ENCODE measurements at regions not wholly inside any gene's neighbourhood (a gene's known extent, or its start where the extent isn't known, plus 50 kb on each side); places are given as distances from the start of the nearest gene placed in this dataset.

DNA sequence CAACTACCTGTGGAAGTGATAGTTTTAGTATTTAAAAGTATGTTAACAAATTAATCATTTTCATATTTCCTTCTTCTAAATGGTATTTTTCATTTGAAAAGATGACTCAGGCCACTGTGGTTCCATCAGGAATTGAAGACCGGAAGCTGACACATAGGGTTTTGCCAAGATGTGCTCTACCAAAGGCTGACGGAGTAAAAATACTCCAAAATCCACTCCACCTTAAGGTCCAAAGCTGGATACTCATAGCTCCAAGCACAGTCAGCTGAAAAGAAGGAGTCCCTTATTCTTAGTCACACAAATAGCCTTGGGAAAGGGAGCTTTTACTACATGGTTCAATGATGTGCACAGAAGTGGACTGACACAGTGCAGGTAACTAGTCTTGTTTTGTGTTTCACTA is 472.0 kb downstream of the ARAP2 start:
- ChIA-PET POLR2A (no interaction called here), CTCF (no interaction called here)
- TF ChIP-seq, protein P1, sequence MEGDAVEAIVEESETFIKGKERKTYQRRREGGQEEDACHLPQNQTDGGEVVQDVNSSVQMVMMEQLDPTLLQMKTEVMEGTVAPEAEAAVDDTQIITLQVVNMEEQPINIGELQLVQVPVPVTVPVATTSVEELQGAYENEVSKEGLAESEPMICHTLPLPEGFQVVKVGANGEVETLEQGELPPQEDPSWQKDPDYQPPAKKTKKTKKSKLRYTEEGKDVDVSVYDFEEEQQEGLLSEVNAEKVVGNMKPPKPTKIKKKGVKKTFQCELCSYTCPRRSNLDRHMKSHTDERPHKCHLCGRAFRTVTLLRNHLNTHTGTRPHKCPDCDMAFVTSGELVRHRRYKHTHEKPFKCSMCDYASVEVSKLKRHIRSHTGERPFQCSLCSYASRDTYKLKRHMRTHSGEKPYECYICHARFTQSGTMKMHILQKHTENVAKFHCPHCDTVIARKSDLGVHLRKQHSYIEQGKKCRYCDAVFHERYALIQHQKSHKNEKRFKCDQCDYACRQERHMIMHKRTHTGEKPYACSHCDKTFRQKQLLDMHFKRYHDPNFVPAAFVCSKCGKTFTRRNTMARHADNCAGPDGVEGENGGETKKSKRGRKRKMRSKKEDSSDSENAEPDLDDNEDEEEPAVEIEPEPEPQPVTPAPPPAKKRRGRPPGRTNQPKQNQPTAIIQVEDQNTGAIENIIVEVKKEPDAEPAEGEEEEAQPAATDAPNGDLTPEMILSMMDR (IDR thresholded peaks at IDR 0.05; ENCODE audit: insufficient read depth, low read length, missing control alignments), result no peak
- DNase-seq (ENCODE audit: low read depth, low spot score), result no peak
- H3K4me3 ChIP-seq (ENCODE audit: low read depth, low read length), result no peak overlapping the region

DNA sequence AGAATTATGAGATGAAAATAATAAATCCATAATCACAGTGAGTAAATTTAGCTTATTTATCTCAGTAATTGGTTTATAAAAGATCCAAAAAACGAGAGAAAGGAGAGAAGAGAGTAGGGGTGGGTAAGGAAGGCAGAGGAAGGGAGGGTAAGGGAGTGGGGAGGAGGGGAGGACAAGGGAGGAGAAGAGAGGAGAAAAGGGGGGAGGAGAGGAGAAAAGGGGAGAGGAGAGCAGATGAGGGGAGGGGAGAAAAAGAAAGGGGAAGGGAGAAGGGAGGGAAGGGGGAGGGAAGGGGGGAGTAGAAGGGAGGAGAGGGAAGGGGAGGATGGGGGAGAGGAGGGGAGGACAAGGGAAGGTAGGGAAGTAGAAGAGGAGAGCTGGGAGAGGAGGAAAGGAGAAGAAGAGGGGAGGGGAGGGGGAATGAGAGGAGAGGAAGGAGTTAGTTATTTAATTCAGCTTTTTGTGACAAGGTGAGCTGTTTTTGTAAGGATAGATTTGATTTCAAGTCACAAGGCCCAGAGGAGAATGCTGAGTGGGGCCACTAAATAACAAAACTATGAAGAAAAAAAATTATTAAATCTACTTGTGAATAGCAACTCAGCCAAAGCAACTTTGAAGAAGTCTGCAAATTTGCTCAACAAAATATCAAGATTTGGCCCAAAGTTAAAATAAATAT is 454.3 kb downstream of the ARAP2 start:
- DNase-seq (ENCODE audit: low read depth, low spot score), result no peak
- CTCF ChIA-PET, result no interaction called here
- POLR2A ChIA-PET, result no interaction called here

DNA sequence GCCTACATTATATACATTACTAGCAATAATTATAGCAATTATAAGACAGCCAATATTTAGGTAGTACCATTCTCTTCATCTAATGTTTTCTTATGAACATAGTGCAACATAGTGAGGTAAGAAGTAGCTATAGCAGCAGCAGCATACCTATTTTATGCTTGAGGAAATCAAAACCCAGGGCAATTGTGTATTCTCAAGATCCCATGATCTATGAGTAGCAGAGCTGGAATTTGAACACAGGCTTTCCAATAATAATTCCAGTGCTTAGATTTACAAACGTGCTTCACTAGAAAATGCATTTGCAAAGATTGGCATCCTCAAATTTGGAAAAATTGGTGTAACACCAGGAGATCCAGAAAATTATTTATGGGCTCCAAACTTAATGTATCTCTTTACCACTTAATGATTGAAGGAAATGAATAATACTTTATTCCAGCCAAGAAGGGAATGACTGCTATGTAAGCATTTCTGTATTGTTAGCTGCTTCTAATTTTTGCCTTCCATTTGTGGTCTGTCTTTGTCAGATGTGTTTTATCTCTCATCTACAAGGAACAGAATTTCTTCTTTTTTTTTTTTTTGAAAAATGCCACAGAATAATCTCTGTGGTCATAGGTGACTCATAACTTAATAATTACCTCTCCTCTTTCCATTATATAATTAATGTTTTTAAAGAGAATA is 451.1 kb downstream of the ARAP2 start:
- POLR2A ChIA-PET, result no interaction called here

More for the DNA sequence above, 454.3 kb downstream of the ARAP2 start:
- H3K4me3 ChIP-seq (ENCODE audit: low read depth, low read length), result no peak overlapping the region
- TF ChIP-seq, protein P1 (IDR thresholded peaks at IDR 0.05; ENCODE audit: insufficient read depth, low read length, missing control alignments), result no peak

DNA sequence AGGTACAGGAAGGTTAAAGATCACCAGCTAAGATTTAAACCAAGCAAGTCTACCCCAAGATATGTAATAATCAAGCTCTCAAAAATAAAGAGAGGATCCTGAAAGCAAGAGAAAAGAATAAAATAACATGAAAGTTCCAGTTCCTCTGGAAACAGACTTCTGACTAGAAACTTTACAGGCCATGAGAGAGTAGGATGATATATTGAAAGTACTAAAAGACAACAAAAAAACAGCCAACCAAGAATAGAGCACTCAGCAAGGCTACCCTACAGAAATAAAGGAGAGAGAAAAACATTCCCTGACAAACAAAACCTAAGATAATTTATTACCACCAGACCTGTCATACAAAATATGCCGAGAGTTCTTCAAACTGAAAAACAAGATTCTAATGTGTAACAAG is 450.5 kb downstream of the ARAP2 start:
- no peak overlapping the region for H3K4me3 ChIP-seq (ENCODE audit: low read depth, low read length)
- ChIA-PET POLR2A (no interaction called here), CTCF (no interaction called here)
- TF ChIP-seq, protein P1 (IDR thresholded peaks at IDR 0.05; ENCODE audit: insufficient read depth, low read length, missing control alignments), result no peak
- no peak for DNase-seq (ENCODE audit: low read depth, low spot score)

More for the DNA sequence above, 451.1 kb downstream of the ARAP2 start:
- H3K4me3 ChIP-seq (ENCODE audit: low read depth, low read length), result no peak overlapping the region
- no peak for DNase-seq (ENCODE audit: low read depth, low spot score)
- TF ChIP-seq, protein P1 (IDR thresholded peaks at IDR 0.05; ENCODE audit: insufficient read depth, low read length, missing control alignments), result no peak
- CTCF ChIA-PET, result no interaction called here

DNA sequence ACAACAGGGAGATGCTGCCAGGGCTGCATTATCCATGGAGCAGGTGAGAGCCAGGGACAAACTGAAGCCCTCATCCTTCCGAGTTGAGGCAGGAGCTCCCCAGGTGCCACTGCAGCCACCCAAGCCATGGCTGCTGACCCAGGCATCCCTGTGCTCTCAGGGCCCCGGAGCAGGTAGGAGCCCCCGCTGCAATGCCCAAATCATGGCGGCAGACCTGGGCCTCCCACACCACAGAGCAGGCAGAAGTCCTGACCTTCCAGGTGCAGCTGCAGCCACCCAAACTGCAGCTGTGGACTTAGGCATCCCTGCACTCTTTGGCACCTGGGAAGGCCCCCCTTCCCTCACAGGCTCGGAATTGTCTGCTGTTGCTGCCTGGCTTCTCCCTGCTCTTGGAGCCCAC is 443.6 kb downstream of the ARAP2 start:
- no peak for DNase-seq (ENCODE audit: low read depth, low spot score)
- ChIA-PET CTCF (no interaction called here), POLR2A (no interaction called here)
- H3K4me3 ChIP-seq (ENCODE audit: low read depth, low read length), result no peak overlapping the region
- TF ChIP-seq, protein P1 (IDR thresholded peaks at IDR 0.05; ENCODE audit: insufficient read depth, low read length, missing control alignments), result no peak

DNA sequence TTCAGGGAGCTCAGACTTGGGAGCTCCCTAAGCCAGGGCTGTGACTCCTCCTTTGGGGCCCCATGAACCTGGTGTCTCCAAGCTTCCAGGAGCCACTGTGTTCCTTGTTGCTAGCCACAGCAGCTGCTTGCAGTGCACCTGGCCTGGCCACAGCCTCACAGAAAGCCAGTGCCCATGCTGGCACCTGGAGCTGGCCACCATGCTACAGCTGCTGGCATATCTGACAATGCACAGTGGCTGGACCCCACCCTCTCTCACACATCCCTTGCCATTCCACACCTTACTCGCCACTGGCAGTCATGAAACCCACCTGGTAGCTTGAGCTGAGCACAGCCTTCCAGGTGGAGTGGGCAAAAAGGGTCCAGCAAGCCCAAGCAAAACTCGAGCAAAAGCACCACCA is 441.7 kb downstream of the ARAP2 start:
- no peak for DNase-seq (ENCODE audit: low read depth, low spot score)
- POLR2A ChIA-PET, result no interaction called here
- TF ChIP-seq, protein P1 (IDR thresholded peaks at IDR 0.05; ENCODE audit: insufficient read depth, low read length, missing control alignments), result no peak
- H3K4me3 ChIP-seq (ENCODE audit: low read depth, low read length), result no peak overlapping the region
- CTCF ChIA-PET, result no interaction called here
